Tibial artery (tissue), 4 donors: ENCODE measurements at regions not wholly inside any gene's neighbourhood (a gene's known extent, or its start where the extent isn't known, plus 50 kb on each side); places are given as distances from the start of the nearest gene placed in this dataset.

Experiments
- DNase-seq, 2 donors: peaks; one replicate each; pipeline ENCODE4 v3.0.0-alpha.2; 2019
- H3K27ac ChIP-seq, 2 donors: fragments of 200-600 bp; sonication (generic) in 1 of 2; 1 replicate in 1 of 2; 2 replicates in 1 of 2; pipeline ENCODE4 v1.5.1; 2018 to 2019; ENCODE audit warnings: mild to moderate bottlenecking in 1 of 2
- H3K27me3 ChIP-seq, 2 donors: fragments of 200-600 bp; sonication (generic) in 1 of 2; one replicate each; pipeline versions ENCODE4 v1.5.1 to v1.6.0; 2016 to 2019
- H3K36me3 ChIP-seq, 3 donors: fragments of 200-600 bp; sonication (generic) in 2 of 3; one replicate each; pipeline ENCODE4 v1.5.1; 2016 to 2019; ENCODE audit warnings: mild to moderate bottlenecking in 2 of 3
- H3K4me1 ChIP-seq, 4 donors: fragments of 200-600 bp; sonication (generic) in 2 of 4; 1 replicate in 3 of 4; 2 replicates in 1 of 4; pipeline ENCODE4 v1.5.1; 2016 to 2019
- H3K4me3 ChIP-seq, 2 donors: fragments of 200-600 bp; sonication (generic) in 1 of 2; 1 replicate in 1 of 2; 2 replicates in 1 of 2; pipeline ENCODE4 v1.5.1; 2018 to 2019; ENCODE audit warnings: mild to moderate bottlenecking in 2 of 2
- H3K9me3 ChIP-seq, 3 donors: fragments of 200-600 bp; sonication (generic) in 1 of 3; one replicate each; pipeline ENCODE4 v1.5.1; 2016 to 2019
- CTCF ChIP-seq, 2 experiments: fragments of 200-600 bp in 1 of 2; fragments of 450-650 bp in 1 of 2; IDR thresholded peaks; one replicate each; pipeline ENCODE4 v1.5.1; 2017 to 2019; ENCODE audit warnings: antibody characterized with exemption in 2 of 2, mild to moderate bottlenecking in 1 of 2, moderate library complexity in 1 of 2
- intact Hi-C: fragments of 100-400 bp; cut with DNase I; formaldehyde crosslinking; loops from one replicate; pipeline ENCODE4 v1.15.0; 2023; ENCODE audit warnings: low total_unique reads

GRCh38 chr2:607709-608108 lies 69.5 kb downstream of the TMEM18 start:
- no peak overlapping the region for H3K27ac ChIP-seq
- no peak for TF ChIP-seq CTCF (IDR thresholded peaks at IDR 0.05)
- H3K4me1 ChIP-seq, result no peaks in the 10 kb centered on the region
- H3K9me3 ChIP-seq, result no peaks in the 10 kb centered on the region
- no peak overlapping the region for H3K4me3 ChIP-seq
- DNase-seq, result no peak
- intact Hi-C loops, result no loop called here
- H3K27me3 ChIP-seq, result peaks cover 0 to 4% of the 10 kb centered on the region in 2 donors
- no peaks in the 10 kb centered on the region for H3K36me3 ChIP-seq

- intact Hi-C loops, result no loop called here
- no peak for TF ChIP-seq CTCF (IDR thresholded peaks at IDR 0.05)
- Histone ChIP-seq H3K4me1 (no peaks in the 10 kb centered on the region), H3K27me3 (peaks cover 0 to 4% of the 10 kb centered on the region in 2 donors), H3K27ac (no peak overlapping the region), H3K36me3 (no peaks in the 10 kb centered on the region), H3K4me3 (no peak overlapping the region), H3K9me3 (no peaks in the 10 kb centered on the region)
- no peak for DNase-seq
Observed at GRCh38 chr2:607172-607571, 70.0 kb downstream of the TMEM18 start.

GRCh38 chr2:605674-606608 lies 71.3 kb downstream of the TMEM18 start:
- Histone ChIP-seq H3K27ac (no peak overlapping the region), H3K36me3 (no peaks in the 10 kb centered on the region), H3K9me3 (no peaks in the 10 kb centered on the region), H3K27me3 (peaks cover 0 to 4% of the 10 kb centered on the region in 2 donors), H3K4me3 (no peak overlapping the region), H3K4me1 (no peaks in the 10 kb centered on the region)
- intact Hi-C loops, result no loop called here
- no peak for TF ChIP-seq CTCF (IDR thresholded peaks at IDR 0.05)
- DNase-seq, result no peak

GRCh38 chr2:604854-605524 lies 72.2 kb downstream of the TMEM18 start:
- Histone ChIP-seq H3K27ac (no peak overlapping the region), H3K9me3 (no peaks in the 10 kb centered on the region), H3K27me3 (peaks cover 0 to 4% of the 10 kb centered on the region in 2 donors), H3K36me3 (no peaks in the 10 kb centered on the region), H3K4me1 (no peaks in the 10 kb centered on the region), H3K4me3 (no peak overlapping the region)
- no peak for DNase-seq
- TF ChIP-seq CTCF (IDR thresholded peaks at IDR 0.05), result no peak
- intact Hi-C loops, result no loop called here

GRCh38 chr2:604385-604784 lies 72.8 kb downstream of the TMEM18 start:
- H3K9me3 ChIP-seq, result no peaks in the 10 kb centered on the region
- intact Hi-C loops, result no loop called here
- DNase-seq, result no peak
- H3K36me3 ChIP-seq, result no peaks in the 10 kb centered on the region
- no peak overlapping the region for H3K4me3 ChIP-seq
- H3K27ac ChIP-seq, result no peak overlapping the region
- TF ChIP-seq CTCF (IDR thresholded peaks at IDR 0.05), result no peak
- H3K4me1 ChIP-seq, result no peaks in the 10 kb centered on the region
- H3K27me3 ChIP-seq, result peaks cover 0 to 4% of the 10 kb centered on the region in 2 donors
